ENCODE measurements at regions not wholly inside any gene's neighbourhood (a gene's known extent, or its start where the extent isn't known, plus 50 kb on each side); places are given as distances from the start of the nearest gene placed in this dataset.

GRCh38 chr14:82661258-82661657, 1127.6 kb upstream of the SEL1L start:
- Histone ChIP-seq H3K9me2 (ENCODE audit: insufficient read depth, low read length) (no peaks in the 10 kb centered on the region), H3K27ac (ENCODE audit: low read depth, low read length, poor library complexity, severe bottlenecking) (no peak overlapping the region), H2AFZ (ENCODE audit: low read length) (no peak overlapping the region), H3K4me1 (ENCODE audit: insufficient read depth, low read length, poor library complexity, severe bottlenecking) (no peaks in the 10 kb centered on the region), H3K4me2 (ENCODE audit: low read length) (no peak overlapping the region), H3K4me3 (ENCODE audit: low read depth, low read length, poor library complexity, severe bottlenecking) (no peak overlapping the region), H3K79me2 (ENCODE audit: insufficient read depth, low read depth, low read length) (no peaks in the 10 kb centered on the region), H4K20me1 (ENCODE audit: insufficient read depth, low read length) (no peaks in the 10 kb centered on the region), H3K9me3 (ENCODE audit: low read length) (no peaks in the 10 kb centered on the region), H3K36me3 (ENCODE audit: insufficient read depth, low read length) (no peaks in the 10 kb centered on the region)
- CTCF ChIA-PET (ENCODE audit: unreplicated experiment), result no interaction called here
- POLR2A ChIA-PET, result no interaction called here
- TF ChIP-seq EZH2phosphoT487 (IDR thresholded peaks at IDR 0.05; ENCODE audit: borderline replicate concordance, low read depth, low read length) (no peak), CTCF (conservative IDR thresholded peaks at IDR 0.05; ENCODE audit: low read length) (no peak)
- intact Hi-C loops (cut with micrococcal nuclease; ENCODE audit: unreplicated experiment), result no loop called here
- no peak for DNase-seq (ENCODE audit: low spot score)
- no TSS peak for BruUV-seq (replicated peaks)

- no TSS peak for BruUV-seq (replicated peaks)
- H3K9me2 ChIP-seq (ENCODE audit: insufficient read depth, low read length), result no peaks in the 10 kb centered on the region
- no peaks in the 10 kb centered on the region for H3K79me2 ChIP-seq (ENCODE audit: insufficient read depth, low read depth, low read length)
- H3K27ac ChIP-seq (ENCODE audit: low read depth, low read length, poor library complexity, severe bottlenecking), result no peak overlapping the region
- CTCF ChIA-PET (ENCODE audit: unreplicated experiment), result no interaction called here
- H3K4me3 ChIP-seq (ENCODE audit: low read depth, low read length, poor library complexity, severe bottlenecking), result no peak overlapping the region
- no peaks in the 10 kb centered on the region for H3K4me1 ChIP-seq (ENCODE audit: insufficient read depth, low read length, poor library complexity, severe bottlenecking)
- DNase-seq (ENCODE audit: low spot score), result no peak
- no peak overlapping the region for H2AFZ ChIP-seq (ENCODE audit: low read length)
- TF ChIP-seq EZH2phosphoT487 (IDR thresholded peaks at IDR 0.05; ENCODE audit: borderline replicate concordance, low read depth, low read length), result no peak
- no peak for TF ChIP-seq CTCF (conservative IDR thresholded peaks at IDR 0.05; ENCODE audit: low read length)
- intact Hi-C loops (cut with micrococcal nuclease; ENCODE audit: unreplicated experiment), result no loop called here
- H4K20me1 ChIP-seq (ENCODE audit: insufficient read depth, low read length), result no peaks in the 10 kb centered on the region
- no peak overlapping the region for H3K4me2 ChIP-seq (ENCODE audit: low read length)
- POLR2A ChIA-PET, result no interaction called here
- H3K36me3 ChIP-seq (ENCODE audit: insufficient read depth, low read length), result no peaks in the 10 kb centered on the region
- no peaks in the 10 kb centered on the region for H3K9me3 ChIP-seq (ENCODE audit: low read length)
Observed at GRCh38 chr14:82667006-82667405, 1133.4 kb upstream of the SEL1L start.

- Histone ChIP-seq H3K36me3 (ENCODE audit: insufficient read depth, low read length) (no peaks in the 10 kb centered on the region), H2AFZ (ENCODE audit: low read length) (no peak overlapping the region), H3K4me2 (ENCODE audit: low read length) (no peak overlapping the region), H3K4me1 (ENCODE audit: insufficient read depth, low read length, poor library complexity, severe bottlenecking) (no peaks in the 10 kb centered on the region), H3K79me2 (ENCODE audit: insufficient read depth, low read depth, low read length) (no peaks in the 10 kb centered on the region), H3K9me2 (ENCODE audit: insufficient read depth, low read length) (no peaks in the 10 kb centered on the region), H4K20me1 (ENCODE audit: insufficient read depth, low read length) (no peaks in the 10 kb centered on the region), H3K4me3 (ENCODE audit: low read depth, low read length, poor library complexity, severe bottlenecking) (no peak overlapping the region), H3K27ac (ENCODE audit: low read depth, low read length, poor library complexity, severe bottlenecking) (no peak overlapping the region), H3K9me3 (ENCODE audit: low read length) (no peaks in the 10 kb centered on the region)
- no TSS peak for BruUV-seq (replicated peaks)
- no peak for DNase-seq (ENCODE audit: low spot score)
- ChIA-PET POLR2A (no interaction called here), CTCF (ENCODE audit: unreplicated experiment) (no interaction called here)
- no peak for TF ChIP-seq CTCF (conservative IDR thresholded peaks at IDR 0.05; ENCODE audit: low read length)
- no peak for TF ChIP-seq EZH2phosphoT487 (IDR thresholded peaks at IDR 0.05; ENCODE audit: borderline replicate concordance, low read depth, low read length)
- intact Hi-C loops (cut with micrococcal nuclease; ENCODE audit: unreplicated experiment), result no loop called here
Observed at GRCh38 chr14:82667501-82667900, 1133.8 kb upstream of the SEL1L start.

Measured in OCI-LY7 (cell line).